Inferior parietal cortex (tissue), 1 donor: ENCODE measurements at regions not wholly inside any gene's neighbourhood (a gene's known extent, or its start where the extent isn't known, plus 50 kb on each side); places are given as distances from the start of the nearest gene placed in this dataset.
"Not testable (repeated sequence)": the region's sequence is repeated elsewhere in the genome, so short reads cannot be mapped to it uniquely, and the experiment has no call there.

Experiments
- DNase-seq: peaks from one replicate; pipeline ENCODE4 v3.0.0-alpha.2; 2016; ENCODE audit errors: extremely low spot score

DNA sequence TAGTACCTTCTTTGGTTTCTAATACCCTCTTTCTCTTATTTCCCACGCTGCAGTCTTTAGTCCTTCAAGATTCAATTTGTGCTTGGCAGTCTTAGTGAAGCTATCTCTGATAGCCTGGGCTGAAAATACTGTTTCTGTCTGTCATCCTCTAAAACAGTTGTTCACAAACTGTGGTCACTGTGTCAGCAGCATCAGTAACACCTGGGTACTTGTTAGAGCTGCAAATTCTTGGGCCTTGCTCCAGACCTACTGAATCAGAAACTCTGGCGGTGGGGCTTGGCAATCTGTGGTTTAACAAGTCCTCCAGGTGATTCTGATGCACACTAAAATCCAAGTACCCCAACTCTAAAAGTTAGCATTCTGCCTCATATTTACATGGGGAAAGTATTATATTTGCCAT lies 217.5 kb upstream of the SEL1L start:
- DNase-seq, result no peak

DNA sequence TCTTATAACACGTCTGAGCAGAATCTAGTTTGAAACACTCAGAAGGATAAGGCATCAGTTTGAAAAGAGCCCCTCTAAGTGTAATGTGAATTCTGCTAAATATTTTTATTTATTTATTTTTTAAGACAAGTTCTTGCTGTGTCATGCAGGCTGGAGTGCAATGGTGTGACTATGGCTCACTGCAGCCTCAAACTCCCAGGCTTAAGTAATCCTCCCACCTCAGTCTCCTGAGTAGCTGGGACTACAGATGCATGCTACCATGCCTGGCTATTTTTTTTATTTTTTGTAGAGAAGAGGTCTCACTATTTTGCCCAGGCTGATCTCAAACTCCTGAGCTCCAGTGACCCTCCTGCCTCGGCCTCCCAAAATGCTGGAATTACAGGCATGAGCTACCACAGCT lies 225.9 kb upstream of the SEL1L start:
- DNase-seq, result no peak

GRCh38 chr14:81765651-81766275 lies 232.1 kb upstream of the SEL1L start:
- no peak for DNase-seq

DNA sequence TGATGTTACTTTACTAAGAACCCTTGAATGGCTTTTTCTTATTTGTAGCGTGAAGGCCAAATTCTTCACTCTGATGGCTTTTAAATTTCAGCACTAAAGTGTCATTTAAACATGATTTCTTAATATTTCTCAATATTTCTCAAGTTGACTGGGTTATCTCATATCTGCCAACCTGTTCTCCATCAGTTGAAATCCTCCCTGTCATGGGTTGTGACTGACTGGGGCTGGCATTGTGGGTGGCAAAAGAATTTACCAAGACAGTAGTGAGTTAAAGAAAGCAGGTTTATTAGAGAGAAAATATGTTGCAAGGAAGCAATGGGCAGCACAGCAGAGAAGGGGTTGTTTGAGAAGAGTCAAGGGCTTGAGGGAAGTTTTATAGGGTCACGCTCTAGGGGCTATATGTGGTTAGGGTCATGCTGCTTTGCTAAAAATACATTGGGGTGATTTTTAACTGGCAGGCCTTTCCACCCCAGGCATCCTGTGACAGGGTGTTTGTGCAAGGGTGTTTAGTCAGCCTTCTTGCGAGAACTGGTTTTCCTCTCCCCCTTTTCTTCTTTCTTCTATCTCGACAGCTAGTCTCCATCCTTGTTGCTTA lies 232.8 kb upstream of the SEL1L start:
- DNase-seq, result no peak

GRCh38 chr14:81767266-81767995 lies 233.8 kb upstream of the SEL1L start:
- DNase-seq, result no peak

DNA sequence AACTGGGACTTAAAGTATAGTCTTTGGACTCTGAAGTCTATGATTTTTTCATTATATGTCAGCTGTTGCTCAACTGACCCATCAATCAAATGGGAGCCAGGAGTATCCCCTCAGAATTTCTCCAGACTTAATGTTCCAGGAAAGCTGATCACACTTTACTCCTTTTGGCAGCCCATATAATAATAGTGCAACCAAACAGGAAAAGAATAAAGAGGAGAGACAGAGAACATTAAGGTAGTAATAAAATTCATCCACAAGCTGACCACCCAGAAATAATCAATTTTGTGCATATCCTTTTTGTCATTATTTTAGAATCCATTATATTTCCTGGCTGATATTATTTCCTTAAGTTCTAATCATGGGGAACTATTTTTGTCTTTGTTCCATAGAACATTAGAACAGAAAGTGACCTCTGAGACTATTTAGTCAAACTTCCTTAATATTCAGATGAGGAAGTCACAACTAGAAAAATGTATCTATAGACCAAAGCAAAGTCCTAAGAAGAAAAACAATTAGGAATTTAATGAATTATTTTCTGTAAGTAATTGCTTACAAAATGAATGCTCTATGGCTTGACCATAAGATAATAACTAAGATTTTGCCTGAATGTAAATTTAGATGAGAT lies 238.1 kb upstream of the SEL1L start:
- DNase-seq, result no peak

DNA sequence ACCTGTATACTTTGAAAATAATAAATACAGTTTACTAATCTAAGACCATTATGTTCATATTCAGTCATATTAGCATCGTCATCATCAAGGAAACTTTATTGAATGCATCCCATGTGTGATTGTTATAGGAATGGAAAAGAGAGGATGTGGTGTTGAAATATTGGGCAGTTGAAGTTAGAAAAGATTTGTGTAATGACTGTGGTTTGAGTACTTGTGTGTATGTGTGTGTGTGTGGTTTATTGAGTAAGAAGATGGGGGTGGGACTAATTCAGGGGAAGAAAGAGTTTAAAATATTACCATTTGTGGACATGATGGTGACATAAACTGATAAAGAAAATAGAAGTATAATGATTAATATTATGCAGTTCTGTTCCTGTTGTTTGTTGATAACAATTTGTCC lies 238.7 kb upstream of the SEL1L start:
- DNase-seq, result no peak

DNA sequence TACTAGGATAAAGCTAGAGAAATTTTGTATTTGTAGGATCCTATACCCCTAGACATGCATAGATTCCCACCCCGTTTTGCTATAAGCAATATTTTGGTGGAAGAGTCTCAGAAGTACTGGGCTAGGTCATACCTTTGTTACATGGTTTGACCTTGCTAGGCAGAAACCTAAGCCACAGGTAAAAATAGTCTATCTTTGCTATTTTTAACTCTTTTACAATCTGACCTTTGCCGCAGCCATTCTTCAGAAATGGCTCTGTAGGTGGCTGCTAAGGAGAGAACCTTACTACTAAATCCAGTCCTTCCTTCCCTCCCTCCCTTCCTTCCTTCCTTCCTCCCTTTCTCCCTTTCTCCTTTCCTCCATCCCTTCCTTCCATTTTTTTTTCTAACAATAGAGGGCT lies 242.9 kb upstream of the SEL1L start:
- DNase-seq, result no peak

GRCh38 chr14:81781798-81782197 lies 248.1 kb upstream of the SEL1L start:
- DNase-seq, result not testable (repeated sequence)

DNA sequence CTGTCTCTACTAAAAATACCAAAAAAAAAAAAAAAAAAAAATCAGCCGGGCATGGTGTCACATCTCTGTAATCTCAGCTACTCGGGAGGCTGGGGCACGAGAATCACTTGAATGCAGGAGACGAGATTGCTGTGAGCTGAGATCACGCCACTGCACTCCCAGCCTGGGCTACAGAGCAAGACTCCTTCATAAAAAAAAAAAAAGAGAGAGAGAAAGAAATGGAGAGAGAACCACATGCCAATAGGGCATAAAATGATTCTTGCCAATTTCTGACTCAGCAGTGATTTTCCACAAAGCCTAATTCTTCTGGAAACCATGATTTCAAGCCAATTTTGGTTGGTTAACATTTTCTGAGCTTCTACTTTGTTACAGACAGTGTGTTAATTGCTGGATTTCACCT lies 250.4 kb upstream of the SEL1L start:
- peak; percentile 29 for DNase-seq

GRCh38 chr14:81797315-81797714 lies 263.7 kb upstream of the SEL1L start:
- no peak for DNase-seq

DNA sequence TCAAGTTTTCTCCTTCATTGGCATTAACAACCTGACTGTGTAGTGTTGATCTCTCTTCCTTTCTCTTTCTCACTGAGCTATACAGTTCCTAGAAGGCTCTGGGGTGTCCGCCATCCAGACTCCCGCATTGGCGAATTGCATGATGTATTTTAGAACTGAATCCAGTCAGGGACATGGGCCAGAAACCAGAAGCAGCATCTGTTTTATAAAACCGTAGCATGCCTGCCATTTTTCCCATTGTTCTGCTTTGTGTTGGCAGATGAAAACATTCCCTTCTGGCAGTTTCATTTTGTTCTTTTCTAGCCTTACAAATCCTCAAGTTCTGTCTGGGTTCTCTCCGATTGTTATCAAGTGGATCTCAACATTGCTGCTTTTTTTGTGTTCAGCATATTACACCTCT lies 268.3 kb upstream of the SEL1L start:
- no peak for DNase-seq

DNA sequence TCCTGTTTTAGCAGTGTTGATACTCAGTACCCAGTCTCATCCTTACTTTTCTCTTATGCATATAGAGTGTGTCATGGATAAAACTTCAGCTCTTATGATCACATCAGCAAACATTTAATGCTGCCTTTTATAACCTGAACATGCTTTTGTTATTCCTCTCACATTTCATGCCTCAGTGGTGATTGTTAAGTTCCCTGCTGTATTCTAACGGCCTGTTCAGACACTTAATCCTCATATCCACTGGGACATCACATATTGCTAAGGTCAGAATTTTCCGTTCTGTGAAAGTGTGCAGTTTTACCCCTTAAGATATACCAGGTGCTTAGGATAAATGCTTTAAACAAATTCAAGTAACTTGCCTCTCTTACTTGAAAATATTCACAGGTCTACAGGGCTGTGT lies 268.7 kb upstream of the SEL1L start:
- peak; percentile 48 for DNase-seq

GRCh38 chr14:81805785-81806184 lies 272.1 kb upstream of the SEL1L start:
- no peak for DNase-seq

- DNase-seq, result no peak
Observed at GRCh38 chr14:81811705-81812269, 278.1 kb upstream of the SEL1L start.

DNA sequence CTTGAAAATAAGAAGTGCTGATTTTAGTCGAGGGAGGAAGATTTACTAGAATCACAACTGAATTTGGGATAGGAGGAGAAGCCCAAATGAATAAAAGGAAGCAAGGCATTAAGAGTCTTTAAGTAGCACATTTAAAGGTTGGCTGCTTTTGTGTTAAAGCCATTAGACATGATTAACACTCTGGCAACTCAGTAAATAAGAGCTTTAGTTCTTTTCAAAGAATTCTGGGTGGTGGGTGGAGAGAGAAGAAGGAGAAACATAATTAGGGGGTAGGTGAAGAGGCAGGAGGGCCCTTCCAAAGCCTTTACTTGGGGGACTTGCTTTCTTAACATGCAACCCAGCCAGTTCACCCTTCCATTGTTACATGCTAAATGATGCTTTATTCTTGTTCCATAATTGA lies 284.6 kb upstream of the SEL1L start:
- DNase-seq, result no peak

- DNase-seq, result no peak
Observed at GRCh38 chr14:81819344-81819743, 285.7 kb upstream of the SEL1L start.

DNA sequence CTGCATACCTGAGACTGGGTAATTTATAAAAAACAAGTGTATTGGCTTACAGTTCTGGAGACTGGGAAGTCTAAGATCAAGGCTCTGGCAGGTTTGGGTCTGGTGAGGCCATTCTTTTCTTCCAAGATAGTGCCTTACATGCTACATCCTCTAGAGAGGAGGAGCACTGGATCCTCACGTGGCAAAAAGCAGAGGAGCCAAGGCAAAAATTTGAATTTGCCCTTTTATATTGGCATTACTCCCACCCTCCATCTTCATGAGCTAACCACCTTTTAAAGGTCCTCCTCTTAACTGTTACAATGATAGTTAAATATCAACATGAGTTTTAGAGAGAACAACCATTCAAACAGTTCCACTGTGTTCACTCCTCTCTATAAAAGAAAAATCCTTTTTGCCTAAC lies 286.3 kb upstream of the SEL1L start:
- DNase-seq, result no peak

DNA sequence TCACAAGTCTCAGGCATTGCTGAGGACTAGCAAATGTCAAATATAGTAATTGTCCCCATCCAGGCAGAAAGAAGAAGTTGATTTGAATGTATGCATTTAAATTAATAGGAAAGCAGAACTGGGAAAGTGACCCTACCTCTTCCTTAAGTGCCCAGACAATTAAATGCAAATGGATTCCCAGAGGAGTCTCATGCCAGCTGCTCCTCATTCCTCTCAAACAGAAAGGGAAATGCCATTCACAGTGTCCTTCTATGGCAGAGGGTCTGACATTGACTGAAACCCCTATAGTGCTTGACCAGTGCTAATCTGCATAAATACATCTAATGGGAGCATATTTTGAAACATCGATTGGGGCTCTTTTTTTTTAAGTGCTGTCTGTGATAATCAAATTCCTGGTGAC lies 292.4 kb upstream of the SEL1L start:
- no peak for DNase-seq

- no peak for DNase-seq
Observed at GRCh38 chr14:81829447-81829846, 295.8 kb upstream of the SEL1L start.

DNA sequence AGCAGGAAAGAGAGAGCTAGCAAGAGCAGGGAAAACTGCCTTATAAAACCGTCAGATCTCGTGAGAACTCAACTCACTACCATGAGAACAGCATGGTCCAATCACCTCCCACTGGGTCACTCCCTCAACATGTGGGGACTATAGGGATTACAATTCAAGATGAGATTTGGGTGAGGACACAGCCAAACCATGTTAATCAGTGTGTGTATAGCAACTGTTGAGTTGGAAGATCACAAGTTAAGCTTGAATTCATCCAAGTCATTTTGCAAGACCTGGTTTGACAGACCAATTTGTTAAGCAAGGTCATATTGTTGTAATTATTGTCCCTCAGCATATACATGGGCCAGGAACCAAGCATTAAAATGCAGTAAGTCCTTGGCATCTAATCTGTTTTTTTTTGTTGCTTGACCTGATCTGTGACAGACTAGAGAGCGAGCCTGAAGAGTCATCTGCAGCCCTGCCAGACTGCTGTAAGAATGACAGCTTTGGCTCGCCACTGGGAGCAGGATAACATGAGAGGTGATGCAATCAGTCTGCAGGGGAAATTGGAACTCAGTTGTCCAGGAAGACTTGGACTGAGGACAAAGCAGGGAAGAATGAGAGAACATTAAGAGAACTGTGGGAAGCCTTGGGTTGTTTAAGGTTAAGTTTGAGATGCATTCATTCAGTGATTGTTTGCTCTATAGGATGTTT lies 297.6 kb upstream of the SEL1L start:
- no peak for DNase-seq

- DNase-seq, result no peak
Observed at GRCh38 chr14:81834308-81834707, 300.7 kb upstream of the SEL1L start.
